GM19043 (cell line): ENCODE measurements at regions not wholly inside any gene's neighbourhood (a gene's known extent, or its start where the extent isn't known, plus 50 kb on each side); places are given as distances from the start of the nearest gene placed in this dataset.

Experiments
- ATAC-seq: cut with Tn5 transposase; IDR thresholded peaks from one replicate; pipeline ENCODE4 v1.9.1; 2021; ENCODE audit warnings: low read depth; ENCODE audit not compliant: unreplicated experiment

DNA sequence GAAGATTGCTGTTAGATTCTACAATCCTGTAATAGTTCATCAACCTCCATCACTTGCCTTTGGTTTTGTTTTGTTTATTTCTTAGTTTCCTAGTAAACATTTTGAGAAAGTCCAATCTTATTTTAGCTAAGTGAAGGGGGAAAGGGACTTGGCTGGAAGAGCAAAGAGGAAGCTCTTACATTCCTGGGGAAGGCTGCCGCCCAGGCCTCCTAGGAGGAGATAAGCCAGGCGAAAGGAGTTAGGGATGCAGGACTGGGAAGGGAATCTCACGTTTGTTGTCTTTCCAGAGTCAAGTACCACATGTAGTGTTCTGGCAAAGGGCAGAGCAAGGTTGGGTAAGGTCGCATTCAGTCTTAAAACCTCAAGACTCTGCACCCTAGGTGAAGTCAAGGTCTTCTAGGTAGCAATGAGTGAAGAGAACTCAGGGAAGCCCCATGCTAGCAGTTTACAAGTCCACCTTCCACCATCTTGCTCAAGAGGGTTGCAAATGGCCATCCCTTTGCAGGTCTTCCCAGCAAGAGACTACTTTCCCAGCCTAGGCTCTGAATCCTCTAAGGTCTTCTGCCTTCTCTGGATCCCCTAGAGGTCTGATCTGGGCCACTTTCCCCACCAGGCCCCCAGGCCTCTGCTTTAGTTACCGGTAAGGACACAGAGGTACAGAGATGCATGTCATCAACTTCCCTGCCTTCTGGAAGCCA, 320.7 kb downstream of the CYP26B1 start:
- ATAC-seq, result no peak

DNA sequence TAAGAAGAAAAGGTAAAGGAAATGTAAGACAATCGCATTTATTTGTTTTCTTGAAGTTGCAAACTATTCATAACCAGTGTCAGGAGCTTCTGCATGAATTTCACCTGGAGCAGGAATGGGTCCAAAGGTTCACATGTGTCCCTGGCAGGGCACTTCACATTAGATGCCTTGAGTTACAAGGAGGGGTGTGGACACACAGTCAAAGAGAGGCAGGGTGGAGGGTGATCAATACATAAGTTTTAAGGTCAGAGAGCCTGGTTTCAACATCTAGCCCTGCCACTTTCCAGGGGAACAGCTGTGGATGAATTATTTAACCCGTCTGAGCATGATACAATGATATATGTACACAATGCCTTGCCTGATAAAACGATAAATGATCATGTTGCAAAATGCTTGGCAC, 321.4 kb downstream of the CYP26B1 start:
- no peak for ATAC-seq

DNA sequence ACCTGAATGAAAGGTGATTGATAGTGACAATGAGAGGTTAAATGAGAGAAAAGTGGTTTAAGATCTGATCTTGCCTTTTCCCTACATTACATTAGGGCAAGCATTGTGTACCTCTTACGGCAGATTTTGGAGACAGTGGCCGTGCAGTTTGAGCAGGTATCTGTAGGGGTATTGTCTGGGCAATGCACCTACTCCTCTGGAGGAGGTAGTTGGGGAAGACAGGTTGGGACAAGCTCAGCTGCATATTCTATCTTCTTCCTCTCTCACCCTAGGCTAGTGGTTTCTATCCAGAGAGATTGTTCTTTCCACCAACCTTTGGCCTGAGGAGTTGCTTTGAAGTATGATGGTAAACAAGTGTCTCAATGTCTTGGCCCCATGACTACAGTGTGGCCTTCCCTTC, 323.2 kb downstream of the CYP26B1 start:
- ATAC-seq, result no peak

DNA sequence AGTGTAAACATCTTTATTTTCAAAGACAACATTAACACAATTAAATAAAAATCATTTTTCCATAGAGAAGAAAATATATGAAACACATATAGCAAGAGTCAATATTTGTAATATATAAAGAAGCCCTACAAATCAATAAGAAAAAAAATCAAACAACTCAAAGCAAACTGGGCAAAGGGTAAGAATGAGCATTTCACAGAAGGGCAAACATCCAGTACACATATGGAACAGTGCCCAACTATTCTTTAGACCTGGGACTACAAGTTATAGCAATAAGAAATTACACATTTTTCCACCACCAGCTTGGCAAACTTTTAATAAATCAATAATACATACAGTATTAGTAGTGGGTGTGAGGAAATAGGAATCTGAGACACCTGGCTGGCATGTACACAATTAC, 324.1 kb downstream of the CYP26B1 start:
- no peak for ATAC-seq

DNA sequence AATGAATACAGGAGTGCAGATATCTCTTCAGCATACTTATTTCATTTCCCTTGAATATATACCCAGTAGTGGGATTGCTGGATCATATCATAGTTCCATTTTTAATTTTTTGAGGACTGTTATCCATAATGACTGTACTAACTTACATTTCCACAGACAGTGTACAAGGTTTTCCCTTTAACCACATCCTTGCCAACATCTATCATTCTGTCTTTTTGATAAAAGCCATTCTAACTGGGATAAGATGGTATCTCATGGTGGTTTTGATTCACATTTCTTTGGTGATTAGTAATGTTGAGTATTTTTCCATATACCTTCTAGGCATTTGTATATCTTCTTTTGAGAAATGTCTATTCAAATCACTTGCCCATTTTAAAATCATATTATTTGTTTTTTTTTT, 325.2 kb downstream of the CYP26B1 start:
- ATAC-seq, result no peak

DNA sequence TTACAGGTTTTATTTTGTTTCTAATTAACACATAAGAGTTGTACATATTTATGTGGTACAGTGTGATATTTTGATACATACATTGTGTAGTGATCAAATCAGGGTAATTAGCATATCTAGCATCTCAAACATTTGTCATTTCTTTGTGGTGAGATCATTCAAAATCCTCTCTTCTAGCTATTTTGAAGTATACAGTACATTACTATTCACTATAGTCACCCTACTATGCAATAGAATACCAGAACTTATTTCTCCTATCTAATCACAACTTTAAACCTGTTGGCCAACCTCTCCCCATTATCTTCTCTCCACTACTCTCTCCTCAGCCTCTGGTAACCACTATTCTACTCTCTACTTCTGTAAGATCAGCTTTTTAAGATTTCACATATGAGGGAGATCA, 325.8 kb downstream of the CYP26B1 start:
- ATAC-seq, result no peak

DNA sequence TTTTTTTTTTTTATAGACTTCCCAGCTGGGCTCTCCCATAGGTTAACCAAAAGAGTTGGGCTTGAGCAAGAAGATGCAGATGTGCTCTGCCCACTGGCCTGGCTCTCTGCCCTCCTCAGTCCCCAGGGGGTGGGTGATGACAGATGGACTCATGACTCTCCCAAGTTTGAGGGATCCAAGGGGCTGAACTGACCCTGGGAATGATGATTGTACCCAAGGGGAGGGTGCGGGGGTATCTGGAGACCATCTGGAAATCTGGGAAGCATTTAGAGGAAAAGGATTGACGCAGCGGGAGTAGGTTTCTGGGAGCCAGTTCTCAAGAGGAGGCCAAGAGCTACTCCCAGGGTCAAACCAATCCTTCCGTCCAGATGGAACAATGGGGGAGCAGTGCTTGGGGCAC, 330.8 kb downstream of the CYP26B1 start:
- no peak for ATAC-seq

DNA sequence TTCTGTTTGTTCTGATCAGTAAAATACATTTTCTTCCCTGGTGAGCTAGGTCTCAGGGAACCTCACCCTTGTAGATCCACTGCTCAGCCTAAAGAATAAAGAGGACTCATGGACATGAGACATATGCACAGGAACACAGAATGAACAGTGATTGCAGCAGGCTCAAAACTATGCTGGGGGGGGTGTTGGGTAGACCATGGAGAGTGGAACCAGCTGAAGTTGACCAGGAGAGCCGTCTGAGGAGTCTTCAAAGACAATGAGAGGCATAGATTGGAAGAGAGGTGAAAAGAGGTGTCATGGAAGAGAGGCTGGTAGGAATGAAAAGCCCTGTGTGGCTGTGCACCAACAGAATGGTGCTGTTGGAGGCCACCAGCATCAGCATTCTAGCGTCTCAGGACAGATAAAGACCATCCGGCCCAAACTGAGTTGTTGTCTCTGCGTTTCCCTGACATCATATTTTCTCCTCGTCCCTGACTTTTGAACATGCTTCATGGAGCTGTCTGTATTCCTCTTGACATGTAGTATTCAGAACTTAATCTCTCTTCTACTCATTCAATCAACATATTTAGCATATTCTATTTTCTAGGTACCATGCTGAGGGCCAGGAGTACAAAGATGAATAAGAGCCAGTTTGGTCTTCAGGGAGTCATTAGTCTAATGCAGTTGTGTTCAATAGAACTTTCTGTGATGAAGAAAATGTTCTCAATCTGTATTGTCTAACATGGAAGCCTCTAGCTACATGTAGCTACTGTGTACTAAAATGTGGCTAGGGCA, 331.8 kb downstream of the CYP26B1 start:
- ATAC-seq, result no peak

DNA sequence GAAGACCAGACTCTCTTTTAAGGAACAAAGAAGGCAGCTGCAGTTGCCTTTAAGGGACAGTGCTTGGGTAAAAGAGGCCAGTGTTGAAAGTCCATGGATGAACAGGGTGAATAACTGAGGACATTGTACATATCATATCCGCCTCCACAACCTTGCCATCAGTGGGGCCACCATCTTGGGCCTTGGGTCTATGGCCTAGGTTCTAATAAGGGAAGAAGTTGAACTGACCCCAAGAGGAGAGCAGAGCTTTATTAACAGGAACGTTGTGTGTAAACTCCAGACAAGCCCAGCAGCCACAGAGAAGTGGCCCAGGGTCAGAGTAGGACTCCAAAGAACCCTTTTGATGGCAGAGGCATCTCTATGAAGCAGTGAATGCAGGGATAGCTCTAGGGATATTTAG, 332.8 kb downstream of the CYP26B1 start:
- no peak for ATAC-seq

DNA sequence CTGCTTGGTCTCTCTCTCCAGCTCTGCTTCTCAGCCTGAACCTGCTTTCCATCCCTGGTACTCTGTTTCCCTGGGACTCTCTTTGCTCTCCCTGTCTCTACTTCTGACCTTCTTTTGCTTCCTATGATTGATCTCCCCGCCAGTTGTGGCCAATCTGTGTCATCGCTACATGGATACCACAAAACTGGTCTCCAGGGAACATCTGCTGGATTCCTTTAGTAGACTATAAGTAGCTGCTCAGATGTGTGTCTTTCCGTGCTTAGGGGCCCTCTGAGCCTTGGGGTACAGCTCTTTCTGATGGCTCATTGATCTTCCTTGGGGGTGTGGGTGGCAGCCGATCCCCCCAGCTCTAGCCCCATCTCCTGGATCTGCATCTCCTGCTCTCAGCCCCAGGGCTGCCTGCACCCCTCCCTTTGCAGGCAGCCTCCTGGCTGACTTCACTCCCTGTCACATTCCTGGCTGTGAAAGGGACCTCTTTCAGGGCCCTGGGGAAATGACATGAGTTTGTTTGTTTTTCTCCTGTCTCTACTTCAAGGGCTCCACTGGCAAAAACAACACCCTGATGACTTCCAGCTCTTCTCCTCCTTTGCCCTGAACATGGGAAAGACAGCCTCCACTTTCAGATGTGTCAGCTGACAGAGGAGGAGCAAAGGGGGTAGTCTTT, 333.7 kb downstream of the CYP26B1 start:
- no peak for ATAC-seq

DNA sequence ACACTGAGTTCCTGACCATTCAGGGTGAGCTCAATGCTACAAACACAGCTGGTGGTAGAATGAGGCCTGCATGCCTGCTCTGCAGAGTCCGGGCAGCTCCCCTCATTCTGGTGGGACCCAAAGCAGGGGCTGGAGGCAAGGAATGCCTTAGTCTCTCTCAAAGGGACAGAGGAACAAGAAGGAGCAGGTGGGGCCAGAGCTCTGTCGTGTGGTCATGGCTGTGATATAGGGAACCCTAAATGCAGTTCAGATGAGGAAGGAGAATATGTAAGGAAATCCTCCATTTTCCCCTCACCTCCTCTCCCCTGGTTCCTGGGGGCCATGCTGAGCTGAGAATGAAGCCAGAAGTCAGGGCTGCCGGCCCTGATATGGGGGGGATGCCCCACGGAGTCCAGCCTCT, 334.3 kb downstream of the CYP26B1 start:
- ATAC-seq, result no peak

DNA sequence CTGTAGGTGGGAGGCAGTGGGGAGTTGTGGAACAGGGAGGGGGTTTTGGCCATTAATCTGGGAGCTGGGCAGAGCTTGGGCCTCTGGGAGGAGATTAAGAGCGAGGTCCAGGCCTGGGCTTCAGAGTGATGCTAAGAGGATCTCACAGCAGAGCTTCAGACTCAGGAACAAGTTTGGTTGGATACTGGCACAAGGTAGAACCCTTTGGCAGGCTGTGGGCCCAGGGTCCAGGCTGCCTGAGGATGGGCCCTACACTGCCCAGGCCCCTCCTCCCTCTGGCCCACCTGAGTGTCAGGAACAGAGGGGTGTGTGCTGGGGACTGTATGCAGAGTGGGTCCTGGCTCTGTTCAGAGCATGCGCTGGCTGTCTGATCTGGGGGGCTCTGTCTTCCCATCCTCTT, 334.9 kb downstream of the CYP26B1 start:
- ATAC-seq, result no peak

DNA sequence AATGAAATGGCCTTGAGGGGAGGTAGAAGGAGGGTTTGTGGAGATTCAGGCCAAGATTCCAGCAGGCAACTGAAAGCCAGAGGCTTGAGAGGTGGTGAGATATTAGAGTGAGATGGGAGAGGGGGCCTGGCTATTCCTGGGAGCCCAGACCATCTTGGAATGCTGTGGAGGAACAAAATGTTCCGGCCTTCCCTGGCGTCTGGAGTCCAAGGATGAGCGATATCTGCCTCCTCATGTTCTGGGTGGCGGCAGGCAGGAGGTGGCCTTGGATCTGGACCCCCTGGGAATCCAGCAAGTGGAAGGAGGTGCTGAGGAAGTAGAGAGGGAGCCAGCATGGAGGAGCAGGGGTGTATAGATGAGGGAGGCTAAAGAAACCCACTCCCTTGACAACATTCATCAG, 335.9 kb downstream of the CYP26B1 start:
- no peak for ATAC-seq

DNA sequence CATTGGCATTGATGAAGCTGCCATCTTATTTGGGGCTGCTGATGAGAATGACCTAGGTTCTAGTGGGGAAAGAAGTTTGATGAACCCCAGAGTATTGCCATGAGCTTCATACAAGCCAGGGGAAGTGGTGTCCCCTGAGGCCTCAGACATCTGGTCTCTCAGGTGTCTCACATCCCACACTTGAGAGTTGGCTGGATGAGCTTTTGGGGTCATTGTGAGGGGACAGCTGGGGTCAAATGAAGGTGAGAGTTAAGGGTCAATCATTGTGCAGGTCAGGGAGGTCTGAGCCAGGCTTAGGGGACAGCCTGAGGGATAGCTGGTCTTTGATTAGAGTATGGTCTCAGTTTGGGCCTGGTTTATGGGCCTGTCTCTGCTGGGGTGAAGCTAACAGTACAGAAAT, 336.5 kb downstream of the CYP26B1 start:
- ATAC-seq, result no peak

DNA sequence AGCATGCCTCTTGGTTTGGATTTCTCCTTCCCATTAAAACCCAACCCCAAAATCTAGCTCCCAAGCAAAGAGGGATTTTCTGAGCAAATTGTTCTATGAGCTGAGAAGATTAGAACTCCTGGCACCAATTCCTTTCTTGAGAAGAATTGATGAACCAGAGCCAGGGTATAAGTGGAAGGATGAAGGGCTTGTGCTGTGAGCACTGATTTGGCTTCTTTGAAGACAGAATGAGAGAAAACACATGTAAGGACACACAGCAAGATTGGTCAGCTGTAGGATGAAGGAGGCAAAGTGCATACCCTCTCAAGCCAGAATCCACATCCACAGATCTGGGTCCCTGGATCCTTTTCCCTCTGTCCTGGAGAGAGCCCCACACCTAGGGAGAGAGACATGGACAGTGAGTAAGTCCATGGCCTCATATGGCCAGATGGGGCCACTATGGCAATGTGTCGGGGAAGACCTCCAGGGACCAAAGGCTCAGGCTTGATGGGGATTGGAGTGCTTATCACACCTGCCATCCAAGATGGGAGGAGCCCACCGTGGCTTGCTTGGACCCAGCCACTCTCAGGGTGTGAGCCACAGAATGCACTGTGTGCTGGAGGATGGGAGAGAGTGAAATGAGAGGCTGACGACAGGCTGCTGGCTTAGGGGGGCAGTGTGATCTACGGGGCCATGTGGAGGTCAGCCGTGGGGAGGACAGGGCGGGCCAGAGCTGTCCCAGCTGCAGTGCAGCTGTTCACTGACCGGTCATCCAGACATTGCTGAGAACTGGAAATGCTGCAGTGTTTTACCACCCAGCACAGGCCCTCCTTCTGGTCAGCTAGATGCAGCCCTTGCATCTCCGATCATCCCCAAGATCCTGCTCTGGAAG, 339.8 kb downstream of the CYP26B1 start:
- ATAC-seq, result no peak

DNA sequence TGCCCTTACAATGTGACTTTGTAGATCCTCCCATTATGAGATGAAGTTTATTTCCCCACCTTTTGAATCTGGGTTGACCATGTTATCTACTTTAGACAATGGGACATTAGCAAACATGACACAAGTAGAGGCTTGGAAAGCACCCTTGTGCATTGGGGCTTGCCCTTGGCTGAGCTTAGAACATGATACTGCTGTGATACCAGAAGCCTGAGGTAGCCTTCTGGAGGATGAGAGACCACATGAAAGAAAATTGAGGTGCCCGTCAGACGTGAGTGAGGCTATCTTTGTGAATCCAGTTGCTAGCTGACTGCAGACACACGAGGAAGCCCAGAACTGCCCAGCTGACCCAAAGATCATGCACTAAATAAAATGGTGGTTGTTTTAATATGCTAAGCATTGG, 341.2 kb downstream of the CYP26B1 start:
- no peak for ATAC-seq

DNA sequence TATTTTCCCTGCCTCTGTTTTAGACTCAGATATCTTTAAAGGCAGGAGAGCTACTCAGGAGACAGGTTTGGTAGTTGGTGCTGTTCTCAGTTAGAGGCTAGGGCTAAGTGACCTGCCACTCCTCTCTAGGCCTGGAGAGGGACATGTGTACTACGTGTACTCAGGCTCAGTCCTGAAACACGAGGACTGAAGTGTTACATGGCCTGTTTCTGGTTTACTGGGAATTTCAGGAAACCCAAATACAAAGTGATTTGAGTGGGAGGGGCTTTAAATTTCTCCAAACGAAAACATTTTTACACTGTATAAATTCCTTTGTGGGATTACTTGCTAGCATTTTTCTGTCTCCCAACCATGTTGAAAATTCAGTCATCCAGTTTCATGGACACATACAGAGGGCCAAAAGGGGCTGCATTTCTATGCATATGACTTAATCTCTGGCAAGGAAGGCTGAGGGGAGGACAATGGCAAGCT, 343.3 kb downstream of the CYP26B1 start:
- no peak for ATAC-seq

DNA sequence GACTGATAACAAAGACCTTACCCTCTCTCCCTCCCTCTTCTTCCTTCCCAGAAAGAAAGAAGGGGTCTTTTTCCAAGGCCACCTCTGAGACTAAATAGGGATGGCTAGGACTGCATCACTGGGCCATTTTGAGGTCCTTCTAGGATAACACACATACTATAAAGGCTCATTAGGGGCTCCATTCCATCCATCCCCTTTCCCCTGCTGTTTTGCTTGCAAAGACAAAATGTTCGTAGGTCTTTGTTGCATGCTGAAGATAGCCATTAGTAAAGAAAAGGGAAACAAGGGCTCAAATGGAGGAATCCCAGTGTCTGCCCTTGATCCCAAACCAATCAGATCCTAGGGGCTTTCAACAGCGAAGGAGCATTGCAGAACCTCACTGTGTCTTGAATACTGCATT, 344.3 kb downstream of the CYP26B1 start:
- no peak for ATAC-seq

DNA sequence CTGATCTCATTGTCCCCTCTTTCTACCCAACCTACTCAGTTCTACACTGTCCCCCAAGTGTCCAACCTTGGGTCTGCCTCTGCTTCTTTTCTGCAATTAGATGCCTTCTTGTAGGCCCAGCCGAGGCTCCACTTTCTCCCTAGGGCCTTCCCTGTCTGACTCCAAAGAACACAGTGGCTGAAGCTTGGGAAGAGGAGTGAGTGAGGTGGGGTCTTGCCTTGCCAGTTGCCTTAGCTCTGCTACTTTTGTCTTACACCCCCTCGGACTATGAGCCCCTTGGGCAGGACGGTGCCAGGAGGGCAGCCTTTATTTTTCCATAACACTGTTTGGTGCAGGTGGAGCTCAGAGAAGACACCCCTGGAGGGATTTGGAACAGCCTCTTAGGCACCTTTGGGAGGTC, 345.1 kb downstream of the CYP26B1 start:
- ATAC-seq, result no peak

DNA sequence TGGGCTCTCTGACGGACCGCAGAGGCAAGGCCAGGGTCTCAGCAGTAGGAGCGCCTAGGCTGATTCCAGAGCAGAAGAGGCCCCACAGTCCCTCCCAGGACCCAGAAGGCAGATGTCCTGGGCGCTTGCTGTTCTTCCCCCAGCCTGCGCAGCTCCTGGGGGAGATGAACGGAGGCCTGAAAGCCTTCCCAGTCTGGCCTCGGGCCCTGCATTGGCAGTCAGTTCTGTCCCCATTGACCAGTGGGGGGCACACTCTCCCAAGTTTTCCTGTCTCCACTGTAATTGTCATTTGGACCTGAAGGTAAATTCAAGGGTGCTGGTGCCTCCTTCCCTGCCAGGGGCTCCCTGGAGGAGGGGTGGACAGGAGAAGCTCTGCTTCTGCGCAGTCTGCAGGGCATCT, 345.7 kb downstream of the CYP26B1 start:
- ATAC-seq, result no peak

DNA sequence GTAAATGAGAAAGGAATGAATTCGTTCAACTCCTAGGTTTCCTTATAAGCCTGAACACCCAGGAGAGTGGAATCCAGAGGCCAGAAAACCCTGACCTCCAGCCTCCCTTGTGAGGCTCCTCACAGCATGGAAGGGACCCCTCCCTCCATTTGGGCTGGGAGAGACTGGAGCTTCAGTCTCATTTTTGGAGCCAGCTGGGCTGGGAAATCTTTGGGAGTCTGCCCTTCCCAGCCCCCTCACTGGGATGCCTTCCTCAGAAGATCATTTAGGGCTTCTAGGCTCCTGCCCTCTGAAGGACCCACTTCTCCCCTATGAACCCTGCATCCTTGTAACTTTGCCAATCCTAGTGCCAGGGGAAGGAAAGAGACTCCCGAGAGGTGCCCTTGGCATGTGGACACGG, 346.1 kb downstream of the CYP26B1 start:
- ATAC-seq, result no peak
